H1 (cell line): ENCODE measurements at regions not wholly inside any gene's neighbourhood (a gene's known extent, or its start where the extent isn't known, plus 50 kb on each side); places are given as distances from the start of the nearest gene placed in this dataset.

Experiments
- CREB1 ChIP-seq: IDR thresholded peaks from 2 replicates; pipeline ENCODE4 v1.6.1; 2012; ENCODE audit warnings: inconsistent platforms
- EGR1 ChIP-seq: IDR thresholded peaks from 2 replicates; pipeline ENCODE4 v1.6.1; 2011; ENCODE audit warnings: low read depth, low read length, borderline replicate concordance
- KDM5A ChIP-seq: fragments of 200-600 bp; IDR thresholded peaks from 2 replicates; pipeline ENCODE4 v1.7.1; 2012; ENCODE audit warnings: mild to moderate bottlenecking, low read length, inconsistent platforms, mixed read lengths
- RBBP5 ChIP-seq: IDR thresholded peaks from 2 replicates; pipeline ENCODE4 v1.7.1; 2012; ENCODE audit warnings: low read depth, mild to moderate bottlenecking, inconsistent platforms, low read length, moderate library complexity, borderline replicate concordance
- TBP ChIP-seq: IDR thresholded peaks from 2 replicates; pipeline ENCODE4 v1.6.1; 2011; ENCODE audit warnings: low read depth, low read length, improper control_type of control experiment

DNA sequence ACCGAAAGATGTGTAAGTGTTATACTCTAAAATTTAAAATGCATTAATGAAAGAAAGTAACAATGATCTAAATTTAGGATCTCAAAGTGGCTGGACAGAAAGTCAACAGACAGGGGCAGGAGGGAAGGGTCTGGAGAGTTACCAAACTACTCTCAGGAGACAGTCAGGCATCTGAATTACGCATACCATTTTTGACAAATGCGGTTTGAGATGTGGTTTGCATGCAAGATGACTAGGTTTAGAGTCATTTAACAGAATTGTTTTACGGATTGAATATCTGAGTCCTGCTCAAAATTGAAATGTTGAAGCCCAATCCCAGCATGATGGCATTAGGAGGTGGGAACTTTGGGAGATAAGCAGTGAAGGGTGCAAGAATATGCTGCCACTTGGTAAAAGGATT, 314.1 kb downstream of the WDR11 start (continued):
- TF ChIP-seq EGR1 (no peak), RBBP5 (no peak), KDM5A (no peak), TBP (no peak), CREB1 (no peak)
